IMR-90 (cell line): ENCODE measurements at regions not wholly inside any gene's neighbourhood (a gene's known extent, or its start where the extent isn't known, plus 50 kb on each side); places are given as distances from the start of the nearest gene placed in this dataset.

Experiments used
- ATAC-seq: fragments of 200-7000 bp; cut with Tn5 transposase; 2 replicates; pipeline ENCODE4 v1.9.1; 2020; ENCODE audit warnings: low read depth, mild to moderate bottlenecking, moderate library complexity
- BruUV-seq: library from RNA; stranded (reverse); fragments of 400-500 nt; replicated peaks from 2 replicates; lab custom pipeline; 2021; lab: Mats Ljungman, UMichigan
- CTCF ChIA-PET: fragments of 300-600 bp; formaldehyde crosslinking; extraction: SDS; loops from one replicate; lab custom pipeline; 2021; ENCODE audit warnings: antibody characterized with exemption; lab: Yijun Ruan, JAX
- POLR2A ChIA-PET: fragments of 300-600 bp; sonication (Branson Sonifier 250); formaldehyde crosslinking; loops from one replicate; lab custom pipeline; 2022; ENCODE audit warnings: antibody characterized with exemption; ENCODE audit not compliant: unreplicated experiment; lab: Charles Lee
- DNase-seq: peaks from one replicate; pipeline ENCODE4 v3.0.0; 2013
- H2AFZ ChIP-seq: replicated peaks from 2 replicates; pipeline ENCODE3; 2013; ENCODE audit warnings: low read length, mild to moderate bottlenecking; ENCODE audit not compliant: poor library complexity
- H2AK5ac ChIP-seq: 2 replicates; pipeline ENCODE4 v1.6.1; 2013; ENCODE audit warnings: low read depth, low read length, inconsistent platforms
- H2AK9ac ChIP-seq: replicated peaks from 2 replicates; pipeline ENCODE3; 2013; ENCODE audit warnings: mild to moderate bottlenecking, low read depth, low read length, moderate library complexity; ENCODE audit not compliant: poor library complexity
- H2BK120ac ChIP-seq: 2 replicates; pipeline ENCODE4 v1.6.1; 2013; ENCODE audit warnings: low read depth, low read length, inconsistent platforms
- H2BK15ac ChIP-seq: 3 replicates; pipeline ENCODE4 v1.6.1; 2013; ENCODE audit warnings: low read depth, low read length, inconsistent platforms
- H2BK20ac ChIP-seq: 2 replicates; pipeline ENCODE4 v1.6.1; 2013; ENCODE audit warnings: low read depth, mild to moderate bottlenecking, inconsistent platforms, low read length, moderate library complexity
- H2BK5ac ChIP-seq: 2 replicates; pipeline ENCODE4 v1.6.1; 2013; ENCODE audit warnings: mild to moderate bottlenecking, low read depth, low read length, inconsistent platforms; ENCODE audit not compliant: poor library complexity, severe bottlenecking
- H3K14ac ChIP-seq: replicated peaks from 2 replicates; pipeline ENCODE4 v1.6.1; 2013; ENCODE audit warnings: low read depth, low read length, inconsistent platforms
- H3K18ac ChIP-seq: 2 replicates; pipeline ENCODE4 v1.6.1; 2013; ENCODE audit warnings: low read depth, low read length, control low read depth
- H3K23ac ChIP-seq: 2 replicates; pipeline ENCODE4 v1.6.1; 2013; ENCODE audit warnings: low read depth, low read length, inconsistent platforms
- H3K27ac ChIP-seq: 2 replicates; pipeline ENCODE4 v1.5.1; 2013; ENCODE audit warnings: mild to moderate bottlenecking, control low read depth, low read length; ENCODE audit not compliant: insufficient read depth
- H3K27me3 ChIP-seq: 2 replicates; pipeline ENCODE4 v1.6.1; 2013; ENCODE audit warnings: low read length; ENCODE audit not compliant: control insufficient read depth, insufficient read depth
- H3K36me3 ChIP-seq: 2 replicates; pipeline ENCODE4 v1.6.1; 2013; ENCODE audit warnings: low read length, mixed read lengths; ENCODE audit not compliant: control insufficient read depth, insufficient read depth
- H3K4ac ChIP-seq: 2 replicates; pipeline ENCODE4 v1.6.1; 2013; ENCODE audit warnings: low read depth, low read length, inconsistent platforms
- H3K4me1 ChIP-seq: 2 replicates; pipeline ENCODE4 v1.6.1; 2013; ENCODE audit warnings: low read length, mixed read lengths; ENCODE audit not compliant: control insufficient read depth, insufficient read depth
- H3K4me2 ChIP-seq: 2 replicates; pipeline ENCODE4 v1.6.1; 2013; ENCODE audit warnings: low read depth, mild to moderate bottlenecking, control low read depth, low read length, moderate library complexity
- H3K4me3 ChIP-seq: 2 replicates; pipeline ENCODE4 v1.5.1; 2013; ENCODE audit warnings: low read depth, mild to moderate bottlenecking, control low read depth, low read length, moderate library complexity; ENCODE audit not compliant: insufficient read depth
- H3K56ac ChIP-seq: 2 replicates; pipeline ENCODE4 v1.6.1; 2013; ENCODE audit warnings: low read length, inconsistent platforms; ENCODE audit not compliant: insufficient read depth; ENCODE audit errors: extremely low read depth
- H3K79me1 ChIP-seq, 2 experiments: 2 replicates each; pipeline ENCODE4 v1.6.1; 2013; ENCODE audit warnings: low read length in 2 of 2, inconsistent platforms in 1 of 2, low read depth in 1 of 2
- H3K9ac ChIP-seq: 2 replicates; pipeline ENCODE4 v1.6.1; 2013; ENCODE audit warnings: low read depth, low read length, control low read depth
- H3K9me1 ChIP-seq: 2 replicates; pipeline ENCODE4 v1.6.1; 2013; ENCODE audit warnings: low read length, inconsistent platforms; ENCODE audit not compliant: insufficient read depth
- H3K9me3 ChIP-seq: 2 replicates; pipeline ENCODE4 v1.6.1; 2013; ENCODE audit warnings: low read length; ENCODE audit not compliant: control insufficient read depth, insufficient read depth
- H4K20me1 ChIP-seq: 2 replicates; pipeline ENCODE4 v1.6.1; 2013; ENCODE audit warnings: low read length, inconsistent platforms; ENCODE audit not compliant: insufficient read depth
- H4K5ac ChIP-seq: 2 replicates; pipeline ENCODE4 v1.6.1; 2013; ENCODE audit warnings: mild to moderate bottlenecking, low read depth, low read length, control low read depth
- H4K8ac ChIP-seq, 2 experiments: 2 replicates each; pipeline ENCODE4 v1.6.1; 2013; ENCODE audit warnings: low read depth in 2 of 2, low read length in 2 of 2, control low read depth in 1 of 2, inconsistent platforms in 1 of 2
- H4K91ac ChIP-seq: 2 replicates; pipeline ENCODE4 v1.6.1; 2013; ENCODE audit warnings: low read depth, low read length, inconsistent platforms; ENCODE audit not compliant: insufficient read depth
- CHD1 ChIP-seq: IDR thresholded peaks from 2 replicates; pipeline ENCODE4 v1.6.1; 2012; ENCODE audit warnings: low read depth, low read length, improper control_type of control experiment
- CTCF ChIP-seq: conservative IDR thresholded peaks from 2 replicates; pipeline ENCODE4 v1.5.1; 2012; ENCODE audit warnings: mild to moderate bottlenecking, low read depth, low read length, improper control_type of control experiment
- POLR2A ChIP-seq: IDR thresholded peaks from 2 replicates; pipeline ENCODE4 v1.6.1; 2012; ENCODE audit warnings: mild to moderate bottlenecking, low read depth, low read length
- RCOR1 ChIP-seq: IDR thresholded peaks from 2 replicates; pipeline ENCODE4 v1.6.1; 2012; ENCODE audit warnings: mild to moderate bottlenecking, low read length, improper control_type of control experiment; ENCODE audit not compliant: insufficient replicate concordance
- RFX5 ChIP-seq: IDR thresholded peaks from 2 replicates; pipeline ENCODE4 v1.8.0; 2012; ENCODE audit warnings: low read depth, mild to moderate bottlenecking, low read length, moderate library complexity
- SMC3 ChIP-seq: fragments of 150-350 bp; IDR thresholded peaks from 2 replicates; pipeline ENCODE4 v1.6.1; 2016; ENCODE audit warnings: low read depth, mild to moderate bottlenecking, antibody characterized with exemption, low read length, moderate library complexity
- WGBS, 2 experiments: methylation state at CpG; one replicate each; pipeline versions ENCODE4 v1.1.5 to v1.1.7; 2013; ENCODE audit warnings: missing lambda C conversion rate in 2 of 2; ENCODE audit not compliant: insufficient read length in 1 of 2; ENCODE audit errors: extremely low coverage in 2 of 2; 5-methylcytosine and 5-hydroxymethylcytosine counted together
- dilution Hi-C: fragments of 300-500 bp; cut with HindIII; formaldehyde crosslinking; loops from one replicate; pipeline ENCODE4 v1.14.3; 2018; ENCODE audit warnings: low sequenced_read_pairs; ENCODE audit not compliant: unreplicated experiment
- in situ Hi-C: fragments of 300-500 bp; cut with MboI; formaldehyde crosslinking; loops from 3 replicates; pipeline ENCODE4 v1.14.3; 2019; ENCODE audit warnings: low sequenced_read_pairs, inconsistent platforms, mixed read lengths
- intact Hi-C: fragments of 100-400 bp; cut with micrococcal nuclease; formaldehyde crosslinking; loops from 2 replicates; pipeline ENCODE4 v1.10.0; 2022

- Histone ChIP-seq H3K79me1 (no peaks in the 10 kb centered on the region), H3K9me3 (0 out of 2 replicates have a peak, but pooled peaks cover 2% of the 10 kb centered on the region), H3K14ac (no peak overlapping the region), H2AK9ac (no peak overlapping the region), H3K18ac (no peak overlapping the region), H4K20me1 (no peaks in the 10 kb centered on the region), H3K4me1 (no peaks in the 10 kb centered on the region), H3K23ac (no peak overlapping the region), H3K36me3 (no peaks in the 10 kb centered on the region), H4K91ac (no peak overlapping the region), H3K4me2 (no peak overlapping the region), H2BK20ac (no peak overlapping the region), H3K56ac (no peak overlapping the region), H3K27me3 (no peaks in the 10 kb centered on the region), H4K5ac (no peak overlapping the region), H2AK5ac (no peak overlapping the region), H2BK15ac (no peak overlapping the region), H2BK5ac (no peak overlapping the region), H3K4ac (no peak overlapping the region), H3K9me1 (no peaks in the 10 kb centered on the region), H3K4me3 (no peak overlapping the region), H2BK120ac (no peak overlapping the region), H4K8ac (no peak overlapping the region), H2AFZ (no peak overlapping the region), H3K9ac (no peak overlapping the region), H3K27ac (no peak overlapping the region)
- in situ Hi-C loops: no loop called here
- TF ChIP-seq RFX5 (no peak), SMC3 (no peak), CHD1 (no peak), CTCF (no peak), RCOR1 (no peak), POLR2A (no peak)
- no CpG with 5 or more reads among the region's 1 CpG for WGBS, 2 experiments
- dilution Hi-C loops: no loop called here
- ChIA-PET POLR2A (no interaction called here), CTCF (no interaction called here)
- no peak for DNase-seq
- intact Hi-C loops: no loop called here
- no peak for ATAC-seq
- no TSS peak for BruUV-seq
These were observed 1497.6 kb downstream of the OTOL1 start for GRCh38 chr3:162994165-162994564.
